AG09319 (cell line): ENCODE measurements at regions not wholly inside any gene's neighbourhood (a gene's known extent, or its start where the extent isn't known, plus 50 kb on each side); places are given as distances from the start of the nearest gene placed in this dataset.

Source experiments
- DNase-seq: peaks from one replicate; pipeline ENCODE4 v3.0.0-alpha.2; 2010; ENCODE audit warnings: low read depth; ENCODE audit errors: extremely low read depth
- TF ChIP-seq, protein P1 (sequence below): IDR thresholded peaks from 2 replicates; pipeline ENCODE4 v1.5.1; 2011; ENCODE audit warnings: low read depth, mild to moderate bottlenecking, inconsistent platforms, low read length, moderate library complexity

DNA sequence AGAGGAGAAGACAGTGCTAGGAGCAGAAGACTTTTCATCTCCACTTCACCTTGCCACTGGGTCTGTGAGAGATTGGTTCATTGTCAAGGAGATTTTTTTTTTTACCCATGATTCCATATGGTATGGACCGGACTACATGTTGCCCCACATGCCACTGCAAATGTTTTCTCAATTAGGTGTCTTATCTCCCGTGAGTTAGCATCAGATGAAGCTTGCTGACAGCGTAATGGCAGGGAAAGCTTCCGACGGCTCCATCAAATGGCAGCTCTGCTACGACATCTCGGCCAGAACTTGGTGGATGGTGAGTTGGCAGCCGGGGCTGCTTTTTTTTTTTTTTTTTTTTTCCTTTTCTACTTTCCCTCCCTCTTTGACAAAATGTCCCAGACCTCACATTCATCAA, 217.2 kb upstream of the NFIA start:
- no peak for DNase-seq

DNA sequence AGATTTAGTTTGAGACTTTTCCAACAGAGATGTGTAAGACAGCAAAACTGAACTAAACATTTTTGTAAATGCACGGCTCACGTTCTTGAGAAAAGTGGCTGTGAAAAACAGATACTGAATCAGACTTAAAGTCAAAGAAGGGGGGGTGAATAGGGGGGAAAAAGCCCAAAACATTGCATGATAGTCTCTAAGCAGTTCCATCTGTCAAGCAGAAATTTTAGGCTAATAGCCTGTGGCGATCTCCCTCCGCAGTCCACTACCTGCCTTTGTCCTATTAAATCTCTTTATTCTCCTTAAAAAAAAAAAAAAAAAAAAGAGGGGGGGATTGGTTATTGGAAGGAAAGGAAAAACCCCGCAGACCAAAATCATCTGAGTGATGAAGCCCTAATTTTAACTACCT, 217.6 kb upstream of the NFIA start:
- DNase-seq, result no peak
- TF ChIP-seq, protein P1, sequence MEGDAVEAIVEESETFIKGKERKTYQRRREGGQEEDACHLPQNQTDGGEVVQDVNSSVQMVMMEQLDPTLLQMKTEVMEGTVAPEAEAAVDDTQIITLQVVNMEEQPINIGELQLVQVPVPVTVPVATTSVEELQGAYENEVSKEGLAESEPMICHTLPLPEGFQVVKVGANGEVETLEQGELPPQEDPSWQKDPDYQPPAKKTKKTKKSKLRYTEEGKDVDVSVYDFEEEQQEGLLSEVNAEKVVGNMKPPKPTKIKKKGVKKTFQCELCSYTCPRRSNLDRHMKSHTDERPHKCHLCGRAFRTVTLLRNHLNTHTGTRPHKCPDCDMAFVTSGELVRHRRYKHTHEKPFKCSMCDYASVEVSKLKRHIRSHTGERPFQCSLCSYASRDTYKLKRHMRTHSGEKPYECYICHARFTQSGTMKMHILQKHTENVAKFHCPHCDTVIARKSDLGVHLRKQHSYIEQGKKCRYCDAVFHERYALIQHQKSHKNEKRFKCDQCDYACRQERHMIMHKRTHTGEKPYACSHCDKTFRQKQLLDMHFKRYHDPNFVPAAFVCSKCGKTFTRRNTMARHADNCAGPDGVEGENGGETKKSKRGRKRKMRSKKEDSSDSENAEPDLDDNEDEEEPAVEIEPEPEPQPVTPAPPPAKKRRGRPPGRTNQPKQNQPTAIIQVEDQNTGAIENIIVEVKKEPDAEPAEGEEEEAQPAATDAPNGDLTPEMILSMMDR, result no peak

More for the DNA sequence above, 217.2 kb upstream of the NFIA start:
- TF ChIP-seq, protein P1, result no peak

DNA sequence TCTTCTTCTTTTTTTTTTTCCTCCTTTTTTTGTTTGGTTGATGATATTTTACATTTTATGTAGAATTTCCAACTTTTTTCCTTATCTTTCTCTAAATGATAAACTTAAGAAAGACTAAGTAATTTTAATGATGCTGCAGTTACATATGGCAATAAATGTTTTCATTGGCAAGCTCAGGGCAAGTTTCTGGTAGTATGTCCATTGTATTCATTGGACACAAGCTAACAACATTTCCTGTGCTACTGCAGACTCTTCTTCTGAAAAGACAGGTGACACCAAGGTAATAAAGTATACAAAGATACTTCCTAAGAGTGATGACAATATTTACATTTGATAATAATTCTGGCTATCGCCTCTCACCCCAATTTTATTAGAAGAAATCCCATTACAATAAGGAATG, 219.2 kb upstream of the NFIA start:
- TF ChIP-seq, protein P1, result no peak
- DNase-seq, result no peak

DNA sequence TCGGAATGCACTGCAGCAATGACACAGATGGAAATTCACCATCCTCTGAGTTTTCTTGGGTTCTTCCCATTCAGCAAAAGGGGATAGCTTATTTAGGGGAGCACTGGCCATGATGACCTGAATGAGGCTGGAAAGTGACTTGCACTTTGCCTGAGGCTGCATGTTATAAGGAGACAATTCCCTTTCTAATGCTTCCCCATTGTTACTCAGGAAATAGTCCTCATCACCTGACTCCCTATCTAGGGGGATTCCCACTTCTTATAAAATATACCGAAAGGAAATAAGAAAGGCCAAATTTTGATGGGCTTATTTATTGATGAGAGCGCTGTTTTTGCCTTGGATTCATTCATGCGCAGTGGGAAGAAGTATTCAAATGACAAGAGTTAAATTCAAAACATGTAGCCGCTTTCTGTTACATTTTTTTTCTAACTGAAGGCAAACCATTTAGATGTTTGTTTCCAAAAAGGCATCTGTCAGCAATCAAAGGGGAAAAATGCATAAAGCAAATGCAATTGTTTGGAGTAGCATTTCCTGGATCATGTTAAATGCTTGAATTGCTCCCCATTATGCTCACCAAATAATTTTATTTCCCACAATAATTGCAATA, 220.3 kb upstream of the NFIA start:
- TF ChIP-seq, protein P1, result no peak

DNA sequence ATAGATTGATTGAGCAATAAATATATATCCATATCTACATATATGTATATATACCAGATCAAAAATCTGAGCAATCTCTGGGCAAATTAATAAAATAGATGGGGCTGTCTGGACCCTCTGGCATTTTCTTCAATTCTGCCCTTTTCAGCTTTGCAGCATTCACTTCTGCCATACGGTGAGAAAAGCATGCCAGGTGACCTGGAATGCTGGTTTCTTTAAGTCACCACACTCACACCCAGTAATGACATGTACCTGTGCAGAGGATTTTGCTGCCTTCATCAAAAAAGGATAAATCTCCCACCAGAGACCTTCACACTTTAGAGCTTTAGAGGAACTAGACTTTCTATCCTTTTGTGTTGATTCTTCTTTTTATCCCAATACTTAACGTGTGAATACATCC, 223.2 kb upstream of the NFIA start:
- no peak for DNase-seq
- TF ChIP-seq, protein P1, result no peak

More for the DNA sequence above, 220.3 kb upstream of the NFIA start:
- DNase-seq, result no peak

DNA sequence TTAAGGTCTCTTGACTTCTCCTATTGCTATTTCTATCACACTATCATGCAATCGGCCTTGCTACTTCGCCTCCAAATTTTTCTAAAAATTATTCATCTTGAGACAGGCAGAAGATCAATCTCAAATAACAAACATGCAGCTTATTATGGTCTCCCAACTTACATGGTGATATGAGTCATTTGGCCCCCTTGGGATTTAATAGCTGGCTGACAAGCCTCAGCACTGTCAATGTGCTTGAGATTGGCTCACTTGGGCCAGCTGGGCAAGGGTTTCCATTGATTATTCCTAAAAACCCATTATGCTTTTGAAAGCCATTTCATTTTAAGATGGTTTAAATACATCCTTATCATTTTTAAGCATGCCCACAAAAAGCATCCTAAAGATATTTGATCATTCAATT, 224.5 kb upstream of the NFIA start:
- TF ChIP-seq, protein P1, result no peak
- no peak for DNase-seq

DNA sequence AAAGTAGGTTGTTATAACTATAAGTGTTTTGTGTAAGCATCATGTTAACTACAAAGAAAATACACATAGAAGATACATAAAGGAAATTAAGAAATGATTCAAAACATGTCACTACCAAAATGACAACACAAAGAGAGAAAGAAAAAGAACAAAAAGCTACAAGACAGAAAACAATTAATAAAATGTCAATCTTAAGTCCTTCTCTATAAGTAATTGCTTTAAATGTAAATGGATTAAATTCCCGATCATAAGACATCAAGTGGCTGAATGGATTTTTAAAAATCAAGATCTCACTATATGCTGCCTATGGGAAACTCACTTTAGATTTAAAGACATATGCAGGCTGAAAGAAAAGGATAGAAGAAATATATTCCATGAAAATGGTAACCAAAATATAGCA, 232.3 kb upstream of the NFIA start:
- no peak for DNase-seq
- TF ChIP-seq, protein P1, result no peak
